Coronary artery (tissue), 2 donors: ENCODE measurements at regions not wholly inside any gene's neighbourhood (a gene's known extent, or its start where the extent isn't known, plus 50 kb on each side); places are given as distances from the start of the nearest gene placed in this dataset.
A peak's percentile ranks its signal among the peaks of the same experiment; 100 is the strongest.

Source experiments
- DNase-seq: peaks from one replicate; pipeline ENCODE4 v3.0.0-alpha.2; 2017; ENCODE audit warnings: low spot score
- H3K27ac ChIP-seq, 2 donors: fragments of 200-600 bp; sonication (generic); one replicate each; pipeline ENCODE4 v1.5.1; 2016 to 2019
- H3K4me3 ChIP-seq: fragments of 200-600 bp; sonication (generic); 2 replicates; pipeline ENCODE4 v1.5.1; 2016; ENCODE audit warnings: mild to moderate bottlenecking, moderate library complexity
- TF ChIP-seq, protein P1 (sequence below): fragments of 200-600 bp; sonication (generic); IDR thresholded peaks from one replicate; pipeline ENCODE4 v1.5.1; 2019; ENCODE audit warnings: antibody characterized with exemption

DNA sequence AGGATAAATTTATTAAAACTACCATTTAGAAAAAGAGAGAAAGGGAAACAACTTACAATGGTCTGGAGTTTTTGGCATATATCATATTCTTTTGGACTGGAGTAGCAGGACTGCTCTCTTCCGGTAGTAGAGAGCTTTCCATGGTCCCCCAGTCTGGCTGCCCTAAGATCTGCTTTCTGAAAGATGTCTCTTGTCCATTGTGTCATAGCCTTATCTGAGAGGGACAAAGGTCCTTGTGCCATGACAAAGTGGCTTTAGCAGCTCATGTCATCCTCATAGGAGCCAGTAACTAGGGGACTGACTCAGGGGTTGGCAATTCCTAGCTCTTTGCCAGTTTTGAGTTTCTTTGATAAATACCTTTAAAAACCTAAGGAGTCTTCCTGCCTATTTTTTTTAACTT lies 505.5 kb upstream of the ZEB2 start:
- Histone ChIP-seq H3K4me3 (no peak overlapping the region), H3K27ac (peak overlapping the region in 1 of 2 donors; percentile 15)
- DNase-seq: no peak
- TF ChIP-seq, protein P1, sequence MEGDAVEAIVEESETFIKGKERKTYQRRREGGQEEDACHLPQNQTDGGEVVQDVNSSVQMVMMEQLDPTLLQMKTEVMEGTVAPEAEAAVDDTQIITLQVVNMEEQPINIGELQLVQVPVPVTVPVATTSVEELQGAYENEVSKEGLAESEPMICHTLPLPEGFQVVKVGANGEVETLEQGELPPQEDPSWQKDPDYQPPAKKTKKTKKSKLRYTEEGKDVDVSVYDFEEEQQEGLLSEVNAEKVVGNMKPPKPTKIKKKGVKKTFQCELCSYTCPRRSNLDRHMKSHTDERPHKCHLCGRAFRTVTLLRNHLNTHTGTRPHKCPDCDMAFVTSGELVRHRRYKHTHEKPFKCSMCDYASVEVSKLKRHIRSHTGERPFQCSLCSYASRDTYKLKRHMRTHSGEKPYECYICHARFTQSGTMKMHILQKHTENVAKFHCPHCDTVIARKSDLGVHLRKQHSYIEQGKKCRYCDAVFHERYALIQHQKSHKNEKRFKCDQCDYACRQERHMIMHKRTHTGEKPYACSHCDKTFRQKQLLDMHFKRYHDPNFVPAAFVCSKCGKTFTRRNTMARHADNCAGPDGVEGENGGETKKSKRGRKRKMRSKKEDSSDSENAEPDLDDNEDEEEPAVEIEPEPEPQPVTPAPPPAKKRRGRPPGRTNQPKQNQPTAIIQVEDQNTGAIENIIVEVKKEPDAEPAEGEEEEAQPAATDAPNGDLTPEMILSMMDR: no peak

DNA sequence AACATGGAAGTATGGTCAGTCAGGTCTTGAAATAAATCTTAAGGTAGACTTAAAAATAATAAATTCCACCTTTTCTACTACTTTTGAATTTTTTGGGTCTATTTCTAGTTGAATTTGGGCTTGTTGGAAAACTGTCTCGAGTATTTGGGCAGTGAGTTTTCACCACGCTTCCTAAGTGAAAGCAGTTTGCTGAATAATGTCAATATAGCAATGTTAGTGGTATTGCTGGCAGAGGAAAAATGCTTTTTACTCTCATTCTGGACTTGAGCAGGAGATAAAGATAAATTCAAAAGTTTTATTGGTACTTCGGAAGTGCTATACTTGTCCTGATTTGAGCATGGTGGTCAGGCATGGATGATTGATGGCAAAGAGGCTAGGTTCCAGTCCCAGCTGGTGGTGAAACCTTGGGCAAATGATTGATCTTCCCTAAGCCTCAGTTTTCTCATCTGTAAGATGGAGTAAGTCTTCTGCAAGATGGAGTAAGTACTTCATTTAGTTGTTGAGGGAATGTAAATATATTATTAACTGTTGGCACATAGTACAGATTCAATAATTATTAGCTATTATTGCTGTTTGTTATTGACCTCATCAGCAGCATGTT lies 503.5 kb upstream of the ZEB2 start:
- peak overlapping the region; percentile 45 for H3K4me3 ChIP-seq
- TF ChIP-seq, protein P1: no peak

DNA sequence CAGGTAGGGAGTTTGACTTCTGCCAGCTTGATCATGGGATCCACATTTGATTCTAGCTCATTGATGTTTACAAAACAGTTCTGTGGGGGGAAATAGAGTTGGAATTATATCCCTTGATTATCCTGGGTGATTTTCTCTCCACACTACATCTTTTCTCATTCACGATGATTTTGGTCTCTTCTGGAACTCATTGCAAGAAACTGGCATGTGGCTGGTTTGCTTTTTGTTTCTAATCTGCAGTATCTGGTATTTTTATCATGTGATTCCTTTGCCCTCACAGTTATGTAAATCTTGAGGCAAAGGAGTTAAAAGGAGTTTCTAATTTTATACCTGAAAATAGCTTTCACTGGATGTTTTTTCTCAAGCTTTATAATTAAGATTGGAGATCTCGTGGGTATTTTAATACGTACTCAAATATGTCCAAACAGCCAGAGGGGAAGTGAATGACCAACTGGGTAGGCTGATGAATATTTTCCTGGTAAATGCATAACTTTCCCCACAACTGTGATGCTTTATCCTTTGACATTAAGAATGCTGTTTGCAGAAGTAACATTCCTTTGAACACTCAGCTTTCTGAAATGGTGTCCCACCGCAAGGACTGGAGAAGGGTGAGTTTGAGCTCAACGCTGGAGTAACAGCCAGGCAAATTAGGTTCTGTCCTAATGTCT lies 502.9 kb upstream of the ZEB2 start:
- TF ChIP-seq, protein P1: no peak
- peak overlapping the region; percentile 45 for H3K4me3 ChIP-seq
- H3K27ac ChIP-seq: peak overlapping the region; percentile 55 to 80
- DNase-seq: no peak

More for the DNA sequence above, 503.5 kb upstream of the ZEB2 start:
- H3K27ac ChIP-seq: peak overlapping the region; percentile 55 to 80
- no peak for DNase-seq

- H3K4me3 ChIP-seq: peak overlapping the region; percentile 45
- TF ChIP-seq, protein P1: no peak
- H3K27ac ChIP-seq: peak overlapping the region; percentile 55 to 80
- no peak for DNase-seq
Observed at GRCh38 chr2:145021962-145022665, 502.2 kb upstream of the ZEB2 start.

- TF ChIP-seq, protein P1: no peak
- DNase-seq: no peak
- Histone ChIP-seq H3K4me3 (no peak overlapping the region), H3K27ac (no peak overlapping the region)
Observed at GRCh38 chr2:145020694-145021093, 500.8 kb upstream of the ZEB2 start.

DNA sequence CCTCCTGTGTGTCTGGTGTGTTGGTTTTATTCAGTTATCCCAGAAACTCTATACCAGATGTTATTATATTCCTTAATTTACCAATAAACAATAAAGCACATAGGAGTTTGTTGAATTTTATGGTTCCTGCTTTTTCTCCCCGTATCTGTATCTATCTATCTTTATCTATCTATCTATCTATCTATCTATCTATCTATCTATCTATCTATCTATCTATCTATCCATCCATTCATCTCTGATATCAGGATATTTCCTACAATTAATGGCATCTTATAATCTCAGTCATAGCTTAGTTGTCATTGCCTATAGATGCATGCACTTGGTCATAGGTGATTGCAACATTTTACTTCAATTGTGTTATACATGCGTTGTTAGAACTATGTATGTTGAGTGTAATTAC lies 500.2 kb upstream of the ZEB2 start:
- Histone ChIP-seq H3K27ac (no peak overlapping the region), H3K4me3 (no peak overlapping the region)
- TF ChIP-seq, protein P1: no peak
- DNase-seq: no peak
